ENCODE measurements at regions not wholly inside any gene's neighbourhood (a gene's known extent, or its start where the extent isn't known, plus 50 kb on each side); places are given as distances from the start of the nearest gene placed in this dataset.
"Not testable (repeated sequence)": the region's sequence is repeated elsewhere in the genome, so short reads cannot be mapped to it uniquely, and the experiment has no call there.

GRCh38 chrY:18718714-18719113 lies 54.8 kb downstream of the HSFY2 start:
- not testable (repeated sequence) for TF ChIP-seq CTCF, POLR2AphosphoS5, POLR2A (IDR thresholded peaks at IDR 0.05)

All from breast epithelium (tissue), 3 donors.